C1 segment of cervical spinal cord (tissue), 14 donors: ENCODE measurements at regions not wholly inside any gene's neighbourhood (a gene's known extent, or its start where the extent isn't known, plus 50 kb on each side); places are given as distances from the start of the nearest gene placed in this dataset.
"Not testable (repeated sequence)": the region's sequence is repeated elsewhere in the genome, so short reads cannot be mapped to it uniquely, and the experiment has no call there.

Experiments used
- DNase-seq, 14 donors: peaks; one replicate each; lab custom pipeline; 2025; lab: John Stamatoyannopoulos, UW

- no peak for DNase-seq
Measured at GRCh38 chr2:210860276-210860675, 303.9 kb downstream of the CPS1 start.

GRCh38 chr2:210861038-210861665, 304.8 kb downstream of the CPS1 start:
- no peak for DNase-seq

- DNase-seq = no peak
Measured at GRCh38 chr2:210862283-210863065, 306.1 kb downstream of the CPS1 start.

- DNase-seq = no peak
Measured at GRCh38 chr2:210863283-210863682, 306.9 kb downstream of the CPS1 start.

GRCh38 chr2:210871566-210871965, 315.2 kb downstream of the CPS1 start:
- not testable (repeated sequence) for DNase-seq

GRCh38 chr2:210873631-210874030, 317.2 kb downstream of the CPS1 start:
- no peak for DNase-seq

- no peak for DNase-seq
Measured at GRCh38 chr2:210884227-210884626, 327.8 kb downstream of the CPS1 start.

GRCh38 chr2:210888035-210888434, 331.6 kb downstream of the CPS1 start:
- no peak for DNase-seq

- DNase-seq = no peak
Measured at GRCh38 chr2:210895132-210895531, 338.7 kb downstream of the CPS1 start.

- DNase-seq = no peak
Measured at GRCh38 chr2:210899131-210899530, 342.7 kb downstream of the CPS1 start.

- DNase-seq = no peak
Measured at GRCh38 chr2:210901326-210901725, 344.9 kb downstream of the CPS1 start.

- no peak for DNase-seq
Measured at GRCh38 chr2:210912779-210913178, 356.4 kb downstream of the CPS1 start.

GRCh38 chr2:210913461-210913860, 357.1 kb downstream of the CPS1 start:
- no peak for DNase-seq

GRCh38 chr2:210915912-210916311, 359.5 kb downstream of the CPS1 start:
- DNase-seq = no peak

GRCh38 chr2:210917465-210917864, 361.1 kb downstream of the CPS1 start:
- DNase-seq = no peak

GRCh38 chr2:210919128-210919527, 362.7 kb downstream of the CPS1 start:
- DNase-seq = no peak

GRCh38 chr2:210922419-210922818, 366.0 kb downstream of the CPS1 start:
- no peak for DNase-seq

- no peak for DNase-seq
Measured at GRCh38 chr2:210928714-210929113, 372.3 kb downstream of the CPS1 start.

GRCh38 chr2:210938228-210938627, 381.8 kb downstream of the CPS1 start:
- DNase-seq = no peak

- DNase-seq = no peak
Measured at GRCh38 chr2:210946395-210946794, 390.0 kb downstream of the CPS1 start.

GRCh38 chr2:210950434-210951060, 394.1 kb downstream of the CPS1 start:
- DNase-seq = not testable (repeated sequence)

GRCh38 chr2:210954386-210954907, 398.0 kb downstream of the CPS1 start:
- no peak for DNase-seq

GRCh38 chr2:210955591-210955990, 399.2 kb downstream of the CPS1 start:
- DNase-seq = no peak
